ENCODE measurements at regions not wholly inside any gene's neighbourhood (a gene's known extent, or its start where the extent isn't known, plus 50 kb on each side); places are given as distances from the start of the nearest gene placed in this dataset.

DNA sequence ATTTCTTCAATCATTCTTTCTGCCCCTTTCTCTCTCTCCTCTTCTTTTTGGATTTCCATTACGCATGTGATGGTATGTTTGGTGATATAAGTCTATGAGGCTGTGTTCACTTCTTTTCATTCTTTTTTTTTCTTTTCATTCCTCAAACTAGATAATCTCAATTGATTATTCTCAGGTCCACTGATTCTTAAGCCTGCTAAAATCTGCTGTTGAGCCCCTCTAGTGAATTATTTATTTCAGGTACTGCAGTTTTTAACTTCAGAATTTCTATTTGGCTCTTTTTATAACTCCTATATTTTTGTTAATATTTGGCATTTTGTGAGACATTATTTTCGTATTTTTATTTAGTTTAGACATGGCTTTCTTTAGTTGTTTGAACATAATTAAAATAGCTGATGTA is 671.3 kb upstream of the NECTIN3 start:
- DNase-seq (ENCODE audit: low read depth): no peak
- TF ChIP-seq, protein P1, sequence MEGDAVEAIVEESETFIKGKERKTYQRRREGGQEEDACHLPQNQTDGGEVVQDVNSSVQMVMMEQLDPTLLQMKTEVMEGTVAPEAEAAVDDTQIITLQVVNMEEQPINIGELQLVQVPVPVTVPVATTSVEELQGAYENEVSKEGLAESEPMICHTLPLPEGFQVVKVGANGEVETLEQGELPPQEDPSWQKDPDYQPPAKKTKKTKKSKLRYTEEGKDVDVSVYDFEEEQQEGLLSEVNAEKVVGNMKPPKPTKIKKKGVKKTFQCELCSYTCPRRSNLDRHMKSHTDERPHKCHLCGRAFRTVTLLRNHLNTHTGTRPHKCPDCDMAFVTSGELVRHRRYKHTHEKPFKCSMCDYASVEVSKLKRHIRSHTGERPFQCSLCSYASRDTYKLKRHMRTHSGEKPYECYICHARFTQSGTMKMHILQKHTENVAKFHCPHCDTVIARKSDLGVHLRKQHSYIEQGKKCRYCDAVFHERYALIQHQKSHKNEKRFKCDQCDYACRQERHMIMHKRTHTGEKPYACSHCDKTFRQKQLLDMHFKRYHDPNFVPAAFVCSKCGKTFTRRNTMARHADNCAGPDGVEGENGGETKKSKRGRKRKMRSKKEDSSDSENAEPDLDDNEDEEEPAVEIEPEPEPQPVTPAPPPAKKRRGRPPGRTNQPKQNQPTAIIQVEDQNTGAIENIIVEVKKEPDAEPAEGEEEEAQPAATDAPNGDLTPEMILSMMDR (conservative IDR thresholded peaks at IDR 0.05; ENCODE audit: control insufficient read depth, insufficient read depth, low read depth, low read length): no peak

DNA sequence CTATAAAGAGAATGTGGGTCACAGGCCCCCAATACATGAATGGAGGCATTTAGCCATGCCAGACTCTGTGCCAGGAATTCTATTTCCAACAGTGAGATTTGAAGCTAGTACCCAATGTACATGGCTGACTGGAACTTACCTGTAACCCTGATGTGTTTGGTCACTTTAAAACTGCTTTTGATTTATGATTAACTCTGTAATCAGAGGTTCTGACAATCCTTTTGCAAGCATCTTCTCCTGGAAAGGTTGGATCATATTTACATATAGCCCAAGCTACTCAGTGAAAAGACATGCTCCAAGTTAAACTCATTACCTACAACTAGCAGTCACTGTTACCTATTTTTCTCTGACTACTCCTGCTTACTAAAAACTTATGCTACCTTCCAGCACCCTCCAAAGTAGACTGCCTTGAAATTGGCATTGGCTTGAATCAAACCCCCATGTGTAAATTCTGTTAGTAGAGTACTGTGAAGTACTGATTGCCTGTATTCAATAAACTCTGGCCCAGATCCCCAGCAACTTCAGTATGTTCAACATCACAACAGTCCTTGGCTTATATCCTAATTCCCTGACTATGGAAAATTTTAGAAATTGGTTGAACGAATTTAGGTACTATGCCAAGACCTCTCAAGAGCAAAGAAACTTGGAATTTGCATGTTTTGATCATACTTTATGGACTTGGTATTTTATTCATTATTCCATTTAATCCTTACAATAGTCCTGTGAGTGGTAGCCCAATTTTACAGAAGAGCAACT is 665.6 kb upstream of the NECTIN3 start:
- no peak for DNase-seq (ENCODE audit: low read depth)
- TF ChIP-seq, protein P1 (conservative IDR thresholded peaks at IDR 0.05; ENCODE audit: control insufficient read depth, insufficient read depth, low read depth, low read length): no peak
- no peak overlapping the region for H3K4me3 ChIP-seq (ENCODE audit: control insufficient read depth, low read depth, low read length)

More for the DNA sequence above, 671.3 kb upstream of the NECTIN3 start:
- no peak overlapping the region for H3K4me3 ChIP-seq (ENCODE audit: control insufficient read depth, low read depth, low read length)

DNA sequence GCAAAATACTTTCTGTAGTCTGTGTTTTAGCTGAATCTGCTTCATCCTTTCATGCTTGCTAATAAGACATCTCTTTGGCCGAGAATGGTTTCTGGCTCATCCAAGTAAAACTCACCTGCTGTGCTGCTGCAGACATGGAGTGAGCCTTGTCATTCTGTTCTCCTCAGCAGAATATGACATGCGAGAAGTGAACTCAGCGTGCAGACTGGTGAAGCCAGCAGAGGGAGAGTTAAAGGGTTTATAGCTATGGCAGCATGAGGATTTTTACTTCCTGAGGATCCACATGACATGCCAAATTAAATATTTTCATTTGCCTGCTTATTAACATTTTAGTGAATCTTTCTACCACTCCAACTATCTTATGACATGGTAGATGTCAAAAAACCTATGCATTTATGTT is 658.4 kb upstream of the NECTIN3 start:
- no peak for DNase-seq (ENCODE audit: low read depth)
- H3K4me3 ChIP-seq (ENCODE audit: control insufficient read depth, low read depth, low read length): no peak overlapping the region
- TF ChIP-seq, protein P1 (conservative IDR thresholded peaks at IDR 0.05; ENCODE audit: control insufficient read depth, insufficient read depth, low read depth, low read length): no peak

DNA sequence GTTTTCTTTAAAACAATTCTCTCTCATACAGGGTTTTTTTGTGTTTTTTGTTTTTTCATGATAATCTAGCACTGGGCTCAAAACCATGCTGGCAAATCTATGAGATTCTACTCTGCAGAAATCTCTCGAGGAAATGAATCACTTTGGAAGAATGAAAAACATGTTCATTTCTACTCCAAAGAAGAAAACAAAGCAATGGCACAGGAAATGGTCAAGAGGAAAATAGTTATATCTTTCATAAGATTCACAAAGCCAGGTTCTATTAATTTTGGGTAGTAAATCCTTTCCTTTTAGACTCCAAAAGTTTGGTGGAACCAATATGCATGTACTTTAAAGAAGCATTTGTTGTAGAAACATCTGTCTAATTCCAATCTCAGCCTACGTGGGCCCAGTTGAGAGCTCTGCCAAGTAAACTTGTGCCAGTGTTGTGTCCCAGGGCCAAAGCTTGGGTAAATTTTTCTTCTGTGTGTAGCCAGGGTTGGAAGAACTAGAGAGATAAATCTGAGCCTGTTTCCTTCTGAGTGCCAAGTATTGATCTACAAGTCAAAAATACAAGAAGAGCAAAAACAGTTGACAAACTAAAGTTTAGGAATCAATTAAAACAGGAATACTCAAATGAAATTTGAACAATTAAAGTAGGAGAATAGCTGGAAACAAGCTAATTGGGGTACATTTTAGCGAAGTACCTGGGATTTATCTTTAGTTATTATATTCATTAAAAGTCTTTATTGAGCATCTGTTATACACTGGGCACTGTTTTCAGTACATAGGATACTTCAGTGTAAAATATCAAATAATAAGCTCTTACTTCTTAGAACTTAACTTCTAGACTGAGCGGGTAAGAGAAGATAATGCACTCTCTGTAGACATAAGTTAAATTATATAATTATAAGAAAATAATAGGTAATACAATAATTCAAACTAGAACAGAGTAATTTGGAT is 657.5 kb upstream of the NECTIN3 start:
- H3K4me3 ChIP-seq (ENCODE audit: control insufficient read depth, low read depth, low read length): no peak overlapping the region
- DNase-seq (ENCODE audit: low read depth): peak; percentile 74
- TF ChIP-seq, protein P1 (conservative IDR thresholded peaks at IDR 0.05; ENCODE audit: control insufficient read depth, insufficient read depth, low read depth, low read length): no peak

DNA sequence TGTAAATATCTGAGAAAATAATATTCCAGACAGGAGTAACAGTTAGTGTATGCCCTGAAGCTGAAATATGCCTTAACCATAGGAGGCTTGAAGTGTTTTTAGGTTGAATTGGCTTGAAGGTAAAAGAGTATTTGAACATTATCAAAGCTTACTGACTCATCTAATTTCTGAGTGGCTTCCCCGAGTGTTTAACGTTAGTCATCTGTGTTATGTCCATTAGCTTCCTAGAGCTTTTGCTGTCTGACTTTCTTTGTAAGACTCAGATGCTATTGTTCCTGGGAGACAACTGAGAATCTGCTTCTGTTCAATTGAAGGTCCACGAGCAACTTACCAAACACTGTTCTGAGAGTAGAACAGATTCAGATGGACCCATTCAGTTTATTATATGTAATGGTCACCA is 656.8 kb upstream of the NECTIN3 start:
- no peak overlapping the region for H3K4me3 ChIP-seq (ENCODE audit: control insufficient read depth, low read depth, low read length)
- peak; percentile 85 for DNase-seq (ENCODE audit: low read depth)
- TF ChIP-seq, protein P1 (conservative IDR thresholded peaks at IDR 0.05; ENCODE audit: control insufficient read depth, insufficient read depth, low read depth, low read length): no peak

DNA sequence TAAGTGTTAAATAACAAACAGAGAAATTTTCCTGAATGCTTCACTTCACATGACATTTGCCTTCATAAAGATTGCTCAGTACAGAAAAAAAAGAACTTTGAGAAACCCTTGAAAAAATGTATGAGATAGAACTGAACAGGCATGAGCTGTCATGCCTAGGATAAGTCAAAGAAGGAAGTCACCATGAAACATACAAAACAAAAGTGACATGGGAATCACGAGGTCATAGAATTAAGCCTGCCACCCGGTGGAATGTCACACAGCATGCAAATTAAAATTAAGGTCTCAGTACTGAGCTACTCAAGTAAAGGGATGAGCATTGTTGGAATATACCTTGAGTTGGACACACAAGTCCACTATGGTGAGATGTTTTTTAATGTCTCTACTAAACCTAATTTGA is 652.5 kb upstream of the NECTIN3 start:
- no peak for DNase-seq (ENCODE audit: low read depth)
- H3K4me3 ChIP-seq (ENCODE audit: control insufficient read depth, low read depth, low read length): no peak overlapping the region
- TF ChIP-seq, protein P1 (conservative IDR thresholded peaks at IDR 0.05; ENCODE audit: control insufficient read depth, insufficient read depth, low read depth, low read length): no peak
